GM19468 (cell line): ENCODE measurements at regions not wholly inside any gene's neighbourhood (a gene's known extent, or its start where the extent isn't known, plus 50 kb on each side); places are given as distances from the start of the nearest gene placed in this dataset.
"Not testable (repeated sequence)": the region's sequence is repeated elsewhere in the genome, so short reads cannot be mapped to it uniquely, and the experiment has no call there.

ENCODE experiments used
- ATAC-seq: cut with Tn5 transposase; IDR thresholded peaks from one replicate; pipeline ENCODE4 v1.9.1; 2021; ENCODE audit warnings: mild to moderate bottlenecking, moderate library complexity, moderate number of reproducible peaks; ENCODE audit not compliant: unreplicated experiment; ENCODE audit errors: extremely low read depth

GRCh38 chr10:2024750-2025149 lies 287.4 kb upstream of the ADARB2 start:
- ATAC-seq = not testable (repeated sequence)

DNA sequence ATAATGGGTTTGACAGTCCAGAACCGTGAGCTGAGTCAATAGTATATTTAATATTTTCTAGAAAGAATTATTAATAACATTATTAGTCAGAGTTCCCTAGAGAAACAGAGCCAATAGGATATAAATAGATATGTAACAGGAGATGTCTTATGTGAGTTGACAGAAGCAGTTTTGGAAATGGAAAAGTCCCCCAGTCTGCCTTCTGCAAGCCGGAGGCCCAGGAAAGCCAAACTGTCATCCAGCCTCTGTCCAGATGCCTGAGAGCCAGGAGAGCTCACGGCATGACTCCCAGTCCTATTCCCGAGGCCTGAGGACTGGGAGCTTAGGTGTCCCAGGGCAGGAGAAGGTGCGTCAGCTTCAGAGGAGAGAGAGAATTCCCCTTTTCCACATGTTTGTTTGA lies 286.4 kb upstream of the ADARB2 start:
- ATAC-seq = no peak

GRCh38 chr10:2022401-2022800 lies 285.1 kb upstream of the ADARB2 start:
- no peak for ATAC-seq

GRCh38 chr10:2020836-2021235 lies 283.5 kb upstream of the ADARB2 start:
- no peak for ATAC-seq

DNA sequence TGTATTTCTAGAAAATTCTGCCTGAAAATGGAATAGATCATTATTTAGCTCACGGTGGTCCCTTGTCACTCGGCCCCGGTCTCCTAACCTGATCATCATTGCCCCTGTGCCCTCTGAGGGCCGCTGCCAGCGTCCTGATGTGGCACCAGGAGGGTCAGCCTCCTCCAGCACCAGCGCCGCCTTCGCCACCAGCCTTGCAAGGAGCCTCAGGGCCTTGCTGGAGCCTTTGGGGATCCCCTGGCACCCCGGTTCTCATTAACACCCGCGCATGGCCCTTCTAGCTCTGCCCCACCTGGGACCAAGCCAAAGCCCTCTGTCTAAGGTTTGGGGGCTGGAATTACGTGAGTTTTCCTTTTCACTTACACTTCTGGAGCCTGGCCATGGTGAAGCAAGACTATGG lies 282.5 kb upstream of the ADARB2 start:
- ATAC-seq = no peak

DNA sequence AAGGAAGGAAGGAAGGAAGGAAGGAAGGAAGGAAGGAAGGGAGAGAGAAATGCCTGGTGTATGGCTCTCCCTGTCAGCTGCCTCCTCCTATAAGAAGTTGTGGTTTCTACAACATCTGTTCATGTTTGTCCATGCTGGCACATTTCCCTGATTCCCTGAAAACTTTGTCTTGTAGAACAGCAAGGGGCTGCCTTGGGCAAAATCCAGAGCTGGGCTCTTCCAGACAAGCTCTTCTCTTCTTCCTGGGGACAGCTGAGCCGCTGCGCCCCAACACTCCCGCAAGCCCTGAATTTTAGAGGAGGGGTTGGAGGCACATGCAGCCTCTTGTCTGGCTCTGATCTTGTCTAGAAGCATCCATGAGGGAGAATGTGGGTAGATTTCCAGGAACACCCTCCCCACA lies 282.0 kb upstream of the ADARB2 start:
- ATAC-seq = no peak

- no peak for ATAC-seq
Measured at GRCh38 chr10:2014541-2014940, 277.2 kb upstream of the ADARB2 start.

- ATAC-seq = no peak
Measured at GRCh38 chr10:2012209-2012608, 274.9 kb upstream of the ADARB2 start.

DNA sequence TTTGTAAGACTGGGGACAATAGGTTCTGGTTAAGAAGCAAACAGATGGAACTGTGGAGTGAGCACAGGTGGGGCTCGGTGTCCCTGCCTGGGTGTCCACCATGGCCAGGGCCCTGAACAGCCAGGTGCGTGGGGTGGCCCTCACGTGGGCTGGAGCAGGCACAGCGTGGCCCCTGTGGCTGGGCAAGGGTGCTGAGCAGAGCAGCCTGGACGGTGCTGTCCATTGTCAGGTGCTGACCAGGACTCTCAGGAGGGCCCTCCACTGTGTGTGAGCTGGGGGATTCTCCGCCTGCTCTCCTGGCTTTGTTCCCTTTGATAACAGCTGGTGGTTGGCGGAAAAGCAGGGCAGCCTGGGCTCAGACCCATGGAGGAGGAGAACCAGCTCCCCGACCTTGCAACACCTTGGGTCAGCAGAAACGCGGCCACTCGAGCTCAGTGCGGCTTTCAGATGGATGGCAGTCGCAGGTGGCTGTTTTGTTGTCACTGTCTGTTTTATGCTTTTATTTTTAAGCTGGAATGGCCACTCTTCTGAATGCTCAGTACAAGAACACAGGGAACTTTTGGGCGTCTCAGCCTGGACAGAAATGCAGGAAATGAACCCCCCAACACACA lies 273.9 kb upstream of the ADARB2 start:
- ATAC-seq = no peak

DNA sequence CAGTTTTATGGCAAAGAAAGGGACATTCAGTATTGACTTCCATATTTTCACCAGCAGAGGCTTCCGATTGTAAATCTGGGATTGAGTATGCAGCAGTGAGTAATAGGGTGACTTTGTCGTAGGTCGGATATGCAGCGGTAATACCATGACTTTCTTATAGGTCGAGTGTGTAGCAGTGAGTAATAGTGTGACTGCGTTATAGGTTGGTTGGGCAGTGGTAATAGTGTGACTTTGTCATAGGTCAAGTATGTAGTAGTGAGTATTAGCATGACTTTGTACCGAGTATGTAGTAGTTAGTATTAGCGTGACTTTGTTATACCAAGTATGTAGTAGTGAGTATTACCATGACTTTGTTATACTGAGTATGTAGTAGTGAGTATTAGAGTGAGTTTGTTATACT lies 268.2 kb upstream of the ADARB2 start:
- ATAC-seq = no peak

GRCh38 chr10:1992930-1993329 lies 255.6 kb upstream of the ADARB2 start:
- ATAC-seq = no peak

DNA sequence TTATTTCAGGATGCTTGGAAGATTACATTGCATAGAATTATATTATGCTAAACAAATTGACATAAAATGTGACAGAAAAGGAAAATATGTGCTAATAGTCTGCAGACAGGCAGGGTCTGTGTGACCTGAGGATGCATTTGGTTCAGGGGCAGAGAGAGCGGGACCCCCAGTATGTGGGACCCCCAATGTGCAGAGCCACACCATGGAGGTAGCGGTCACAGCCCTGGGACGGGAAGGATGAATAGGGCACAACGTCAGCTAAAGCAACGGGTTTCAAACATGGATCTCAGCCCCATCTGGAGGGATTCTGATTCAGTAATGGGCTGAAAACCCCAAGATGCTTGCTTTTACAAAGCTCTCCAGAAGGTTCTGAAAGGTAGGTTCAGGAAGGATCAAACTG lies 251.8 kb upstream of the ADARB2 start:
- no peak for ATAC-seq

GRCh38 chr10:1981976-1982375 lies 244.7 kb upstream of the ADARB2 start:
- ATAC-seq = no peak

- ATAC-seq = no peak
Measured at GRCh38 chr10:1980459-1980858, 243.1 kb upstream of the ADARB2 start.

GRCh38 chr10:1978584-1978983 lies 241.3 kb upstream of the ADARB2 start:
- ATAC-seq = no peak

DNA sequence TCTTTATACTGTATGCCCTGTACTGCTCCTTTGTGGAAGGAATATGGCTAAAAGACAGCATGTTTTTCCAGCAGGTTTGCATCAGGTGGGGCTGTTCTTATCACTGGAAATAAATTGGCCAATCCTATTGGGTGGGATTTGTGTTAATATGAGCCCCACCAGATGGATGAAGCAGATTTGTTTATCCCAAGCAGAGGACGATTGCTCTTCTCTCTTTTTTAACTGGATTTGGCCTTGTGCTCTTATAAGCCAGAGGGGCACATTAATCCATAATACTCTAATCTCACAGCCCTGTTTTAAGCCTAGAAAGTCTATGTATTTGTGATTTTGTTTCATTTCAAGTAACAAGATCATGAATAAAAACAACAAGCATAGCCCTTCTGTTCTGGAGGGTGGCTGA lies 240.1 kb upstream of the ADARB2 start:
- no peak for ATAC-seq

GRCh38 chr10:1972406-1972805 lies 235.1 kb upstream of the ADARB2 start:
- no peak for ATAC-seq

DNA sequence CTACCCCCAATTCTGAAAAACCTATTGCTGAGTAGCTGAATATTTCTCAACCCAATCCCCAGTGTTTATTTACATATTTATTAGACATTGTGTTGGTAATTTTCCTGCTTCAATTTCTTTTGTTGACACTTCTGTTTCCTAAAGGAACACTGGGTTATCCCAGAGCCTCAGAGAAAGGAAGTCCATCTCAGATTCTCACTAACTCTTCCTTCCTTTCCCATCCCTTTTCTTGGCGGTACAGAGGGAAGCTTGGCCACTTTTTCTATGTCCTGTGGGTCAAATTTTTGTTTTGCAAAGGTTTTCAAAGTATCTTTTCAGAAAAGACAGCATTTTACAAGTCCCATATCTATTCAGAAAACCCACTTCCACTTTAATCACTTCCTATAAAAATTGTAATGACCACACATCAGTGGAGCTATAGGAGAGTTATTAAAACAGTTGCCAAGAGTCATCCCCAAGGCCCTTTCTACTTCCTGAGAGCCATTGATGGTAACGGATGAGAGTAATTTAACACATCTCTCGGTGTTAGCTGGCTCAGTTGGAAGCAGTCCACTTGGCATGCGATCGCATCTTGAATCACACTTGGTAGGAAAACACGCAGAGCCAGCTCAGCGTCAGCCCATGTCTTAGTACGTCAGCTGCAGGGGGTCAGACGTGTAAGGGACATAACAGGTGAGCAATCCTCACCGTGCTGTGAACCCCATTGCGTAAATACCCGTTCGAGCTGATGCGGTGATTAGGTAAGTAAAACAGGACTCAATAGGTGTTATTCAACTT lies 231.1 kb upstream of the ADARB2 start:
- no peak for ATAC-seq

GRCh38 chr10:1966712-1967376 lies 229.5 kb upstream of the ADARB2 start:
- no peak for ATAC-seq

GRCh38 chr10:1964476-1964875 lies 227.2 kb upstream of the ADARB2 start:
- no peak for ATAC-seq

DNA sequence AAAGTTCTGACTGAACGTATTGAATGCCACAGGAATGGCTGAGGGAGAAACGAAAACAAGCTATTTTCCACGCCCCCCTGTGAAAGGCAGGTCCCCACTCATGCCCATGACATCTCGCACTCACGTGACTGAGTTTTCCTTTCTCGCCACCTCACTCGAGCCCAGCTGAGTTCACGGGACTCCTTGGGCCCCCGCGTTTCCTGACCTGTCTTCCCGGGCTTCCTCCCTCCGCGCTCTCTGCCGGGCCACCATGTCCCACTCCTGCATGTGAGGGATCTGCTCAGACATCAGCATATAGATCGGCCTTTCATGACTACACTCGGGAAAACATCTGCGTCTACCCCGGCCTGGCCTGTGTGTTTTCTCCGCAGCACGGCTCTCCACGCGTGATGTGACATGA lies 226.0 kb upstream of the ADARB2 start:
- no peak for ATAC-seq

DNA sequence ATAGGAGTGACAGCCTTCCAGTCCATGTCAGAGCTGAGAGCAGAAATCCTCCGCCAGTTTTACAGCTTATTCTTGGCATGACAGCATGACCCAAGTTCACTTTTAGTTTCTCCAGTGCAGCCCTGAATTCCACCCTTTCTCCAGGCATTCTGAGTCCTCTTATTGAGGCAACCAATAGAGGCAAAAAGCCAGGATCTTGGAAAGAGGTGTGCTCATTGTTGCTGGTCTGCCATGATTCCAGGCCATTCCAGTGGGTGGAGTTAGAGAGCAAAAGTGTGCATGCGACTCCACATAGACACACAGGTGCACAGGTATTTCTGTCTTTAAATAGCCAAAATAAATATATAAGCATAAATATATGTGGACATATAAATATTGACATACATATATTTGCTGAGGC lies 224.7 kb upstream of the ADARB2 start:
- no peak for ATAC-seq
